A549 (cell line): ENCODE measurements at regions not wholly inside any gene's neighbourhood (a gene's known extent, or its start where the extent isn't known, plus 50 kb on each side); places are given as distances from the start of the nearest gene placed in this dataset.

Experiments used
- ATAC-seq, 2 experiments: fragments of 200-7000 bp in 1 of 2; fragments of >200 bp in 1 of 2; cut with Nextera tagmentation in 1 of 2; cut with Tn5 transposase in 1 of 2; 3 replicates each; pipeline versions ENCODE4 v1.8.0 to v1.9.1; 2018 to 2020; ENCODE audit warnings: mild to moderate bottlenecking in 1 of 2, moderate library complexity in 1 of 2
- CTCF ChIA-PET: fragments of 300-600 bp; sonication (Branson Sonifier 250); formaldehyde crosslinking; extraction: SDS; loops from one replicate; lab custom pipeline; 2021; ENCODE audit warnings: antibody characterized with exemption, inconsistent platforms; lab: Yijun Ruan, JAX
- POLR2A ChIA-PET: fragments of 350-600 bp; formaldehyde crosslinking; extraction: SDS; loops from one replicate; lab custom pipeline; 2021; ENCODE audit warnings: antibody characterized with exemption, inconsistent platforms; lab: Yijun Ruan, JAX
- DNase-seq, 2 experiments: peaks; one replicate each; pipeline versions ENCODE4 v3.0.0 to v3.0.0-alpha.2; 2011 to 2016; ENCODE audit warnings: low read depth in 1 of 2, low spot score in 1 of 2
- FAIRE-seq: peaks from 2 replicates; lab custom pipeline; 2011; peaks lifted over from hg19 to GRCh38; lab: Jason Lieb, UNC
- H3K27ac ChIP-seq, 2 experiments: fragments of >200 bp; sonication (Bioruptor Twin); formaldehyde crosslinking; 3 replicates each; pipeline ENCODE4 v1.5.1; 2016 to 2017
- H3K4me1 ChIP-seq: fragments of >200 bp; sonication (Bioruptor Twin); formaldehyde crosslinking; 3 replicates; pipeline ENCODE4 v1.6.1; 2016
- H3K4me2 ChIP-seq: fragments of >200 bp; sonication (Bioruptor Twin); formaldehyde crosslinking; 3 replicates; pipeline ENCODE4 v1.6.1; 2016
- H3K4me3 ChIP-seq: fragments of >200 bp; sonication (Bioruptor Twin); formaldehyde crosslinking; 3 replicates; pipeline ENCODE4 v1.5.1; 2016
- H3K9me3 ChIP-seq: fragments of >200 bp; sonication (Bioruptor Twin); formaldehyde crosslinking; 3 replicates; pipeline ENCODE4 v1.6.1; 2016
- CEBPB ChIP-seq, 2 experiments: fragments of >200 bp in 1 of 2; sonication (Bioruptor Twin) in 1 of 2; formaldehyde crosslinking in 1 of 2; IDR thresholded peaks; 2 replicates each; pipeline ENCODE4 v1.6.1; 2012 to 2016
- EHMT2 ChIP-seq: fragments of 200-600 bp; sonication (generic); IDR thresholded peaks from 2 replicates; pipeline ENCODE4 v1.6.1; 2016; ENCODE audit warnings: antibody characterized with exemption, low read depth, mild to moderate bottlenecking, moderate library complexity
- ELK1 ChIP-seq: fragments of 150-350 bp; IDR thresholded peaks from 2 replicates; pipeline ENCODE4 v1.6.1; 2014; ENCODE audit warnings: low read depth, mild to moderate bottlenecking, low read length
- EP300 ChIP-seq, 2 experiments: fragments of >200 bp; sonication (Bioruptor Twin); formaldehyde crosslinking; IDR thresholded peaks; 2 replicates in 1 of 2; 3 replicates in 1 of 2; pipeline ENCODE4 v1.6.1; 2016 to 2017
- FOXS1 ChIP-seq: fragments of 250-450 bp; sonication (Bioruptor Pico); IDR thresholded peaks from 2 replicates; pipeline ENCODE4 v1.5.0; 2020; ENCODE audit warnings: mild to moderate bottlenecking, moderate library complexity
- KDM1A ChIP-seq: fragments of 200-600 bp; sonication (generic); IDR thresholded peaks from 2 replicates; pipeline ENCODE4 v1.6.1; 2016; ENCODE audit warnings: low read depth, mild to moderate bottlenecking
- KDM5A ChIP-seq: fragments of 200-600 bp; sonication (generic); IDR thresholded peaks from 2 replicates; pipeline ENCODE4 v1.6.1; 2016; ENCODE audit warnings: antibody characterized with exemption, mild to moderate bottlenecking
- NFE2L2 ChIP-seq: fragments of 150-350 bp; conservative IDR thresholded peaks from 2 replicates; pipeline ENCODE4 v1.6.1; 2014; ENCODE audit warnings: low read length
- NPAS2 ChIP-seq: fragments of 250-450 bp; sonication (Bioruptor Pico); IDR thresholded peaks from 2 replicates; pipeline ENCODE4 v1.8.0; 2022; ENCODE audit warnings: mild to moderate bottlenecking, moderate library complexity, borderline replicate concordance
- NR3C1 ChIP-seq: fragments of >200 bp; sonication (Bioruptor Twin); formaldehyde crosslinking; IDR thresholded peaks from 3 replicates; pipeline ENCODE4 v1.6.1; 2017
- RAD21 ChIP-seq, 2 experiments: fragments of >200 bp in 1 of 2; sonication (Bioruptor Twin) in 1 of 2; formaldehyde crosslinking in 1 of 2; IDR thresholded peaks in 1 of 2; conservative IDR thresholded peaks in 1 of 2; 2 replicates in 1 of 2; 3 replicates in 1 of 2; pipeline ENCODE4 v1.6.1; 2012 to 2018; ENCODE audit warnings: inconsistent platforms in 1 of 2
- REST ChIP-seq: fragments of 200-600 bp; sonication (generic); IDR thresholded peaks from 2 replicates; pipeline ENCODE4 v1.6.1; 2016; ENCODE audit warnings: antibody characterized with exemption, mild to moderate bottlenecking, moderate library complexity
- RFX5 ChIP-seq: fragments of 450-650 bp; IDR thresholded peaks from 2 replicates; pipeline ENCODE4 v1.7.1; 2014; ENCODE audit warnings: antibody characterized with exemption, mild to moderate bottlenecking, moderate library complexity
- ZFP36 ChIP-seq: fragments of 450-650 bp; IDR thresholded peaks from 2 replicates; pipeline ENCODE4 v1.6.1; 2014; ENCODE audit warnings: borderline replicate concordance; ENCODE audit not compliant: partially characterized antibody
- ZSCAN20 ChIP-seq: fragments of 250-450 bp; sonication (Bioruptor Pico); IDR thresholded peaks from 2 replicates; pipeline ENCODE4 v1.8.0; 2022; ENCODE audit warnings: mild to moderate bottlenecking, moderate library complexity
- WGBS: methylation state at CpG from one replicate; pipeline ENCODE4 v1.1.6; 2017; ENCODE audit errors: missing lambda C conversion rate; 5-methylcytosine and 5-hydroxymethylcytosine counted together
- TF ChIP-seq, protein P1 (sequence below): fragments of >200 bp; sonication (Bioruptor Twin); formaldehyde crosslinking; IDR thresholded peaks from 2 replicates; pipeline ENCODE4 v1.6.1; 2016

- H3K4me1 ChIP-seq, result no peaks in the 10 kb centered on the region
- no peaks in the 10 kb centered on the region for H3K9me3 ChIP-seq
- ATAC-seq, result no peak
- DNase-seq, result no peak
- H3K4me3 ChIP-seq, result no peak overlapping the region
- H3K4me2 ChIP-seq, result no peak overlapping the region
- ChIA-PET CTCF (interaction anchor here (1.0 kb wide), 1 partner anchor 15 kb away, joined by 3 read pairs; no protein-coding TSS in a partner anchor), POLR2A (no interaction called here)
- FAIRE-seq, result no peak
- 52% methylated on average over 1 of the region's 1 CpG for WGBS
- TF ChIP-seq NFE2L2, result no peak
- TF ChIP-seq NPAS2 (CRISPR knock-in tag), result no peak
- no peak for TF ChIP-seq KDM5A
- no peak for TF ChIP-seq REST
- TF ChIP-seq ZSCAN20, result no peak
- no peak for TF ChIP-seq RAD21 (conservative IDR thresholded peaks at IDR 0.05 in 1 of 2, IDR thresholded peaks at IDR 0.05 in 1 of 2)
- no peak overlapping the region for H3K27ac ChIP-seq
These were observed 489.2 kb upstream of the LRRN3 start for GRCh38 chr7:110601710-110602109.

GRCh38 chr7:110604206-110604605 lies 486.7 kb upstream of the LRRN3 start:
- Histone ChIP-seq H3K27ac (no peak overlapping the region), H3K4me2 (no peak overlapping the region), H3K4me1 (no peaks in the 10 kb centered on the region), H3K9me3 (no peaks in the 10 kb centered on the region), H3K4me3 (no peak overlapping the region)
- WGBS, result 35% methylated on average over 4 of the region's 4 CpGs
- POLR2A ChIA-PET, result no interaction called here
- CTCF ChIA-PET, result no interaction called here
- FAIRE-seq, result no peak
- DNase-seq, result no peak
- ATAC-seq, result no peak
- TF ChIP-seq NFE2L2, result no peak

GRCh38 chr7:110604885-110605284 lies 486.0 kb upstream of the LRRN3 start:
- ChIA-PET CTCF (no interaction called here), POLR2A (no interaction called here)
- no peak overlapping the region for H3K4me3 ChIP-seq
- H3K4me2 ChIP-seq, result no peak overlapping the region
- FAIRE-seq, result no peak
- no peak overlapping the region for H3K27ac ChIP-seq
- no peak for TF ChIP-seq EHMT2
- TF ChIP-seq FOXS1 (CRISPR knock-in tag), result no peak
- no peak for TF ChIP-seq CEBPB (IDR thresholded peaks at IDR 0.05)
- no peak for TF ChIP-seq EP300 (IDR thresholded peaks at IDR 0.05)
- TF ChIP-seq ELK1, result no peak
- no peak for TF ChIP-seq NR3C1
- TF ChIP-seq KDM1A, result no peak
- no peak for TF ChIP-seq RAD21 (conservative IDR thresholded peaks at IDR 0.05 in 1 of 2, IDR thresholded peaks at IDR 0.05 in 1 of 2)
- TF ChIP-seq, protein P1, sequence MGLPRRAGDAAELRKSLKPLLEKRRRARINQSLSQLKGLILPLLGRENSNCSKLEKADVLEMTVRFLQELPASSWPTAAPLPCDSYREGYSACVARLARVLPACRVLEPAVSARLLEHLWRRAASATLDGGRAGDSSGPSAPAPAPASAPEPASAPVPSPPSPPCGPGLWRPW, result no peak
- no peak for TF ChIP-seq RFX5
- TF ChIP-seq ZFP36, result no peak
- no peak for DNase-seq
- no peak for ATAC-seq
- H3K9me3 ChIP-seq, result no peaks in the 10 kb centered on the region
- H3K4me1 ChIP-seq, result no peaks in the 10 kb centered on the region
